Tibial artery (tissue), 4 donors: ENCODE measurements at regions not wholly inside any gene's neighbourhood (a gene's known extent, or its start where the extent isn't known, plus 50 kb on each side); places are given as distances from the start of the nearest gene placed in this dataset.

Experiments
- DNase-seq, 2 donors: peaks; one replicate each; pipeline ENCODE4 v3.0.0-alpha.2; 2019
- H3K27ac ChIP-seq, 2 donors: fragments of 200-600 bp; sonication (generic) in 1 of 2; 1 replicate in 1 of 2; 2 replicates in 1 of 2; pipeline ENCODE4 v1.5.1; 2018 to 2019; ENCODE audit warnings: mild to moderate bottlenecking in 1 of 2
- H3K27me3 ChIP-seq, 2 donors: fragments of 200-600 bp; sonication (generic) in 1 of 2; one replicate each; pipeline versions ENCODE4 v1.5.1 to v1.6.0; 2016 to 2019
- H3K36me3 ChIP-seq, 3 donors: fragments of 200-600 bp; sonication (generic) in 2 of 3; one replicate each; pipeline ENCODE4 v1.5.1; 2016 to 2019; ENCODE audit warnings: mild to moderate bottlenecking in 2 of 3
- H3K4me1 ChIP-seq, 4 donors: fragments of 200-600 bp; sonication (generic) in 2 of 4; 1 replicate in 3 of 4; 2 replicates in 1 of 4; pipeline ENCODE4 v1.5.1; 2016 to 2019
- H3K4me3 ChIP-seq, 2 donors: fragments of 200-600 bp; sonication (generic) in 1 of 2; 1 replicate in 1 of 2; 2 replicates in 1 of 2; pipeline ENCODE4 v1.5.1; 2018 to 2019; ENCODE audit warnings: mild to moderate bottlenecking in 2 of 2
- H3K9me3 ChIP-seq, 3 donors: fragments of 200-600 bp; sonication (generic) in 1 of 3; one replicate each; pipeline ENCODE4 v1.5.1; 2016 to 2019
- intact Hi-C: fragments of 100-400 bp; cut with DNase I; formaldehyde crosslinking; loops from one replicate; pipeline ENCODE4 v1.15.0; 2023; ENCODE audit warnings: low total_unique reads
- TF ChIP-seq, protein P1 (sequence below), 2 experiments: fragments of 200-600 bp in 1 of 2; fragments of 450-650 bp in 1 of 2; IDR thresholded peaks; one replicate each; pipeline ENCODE4 v1.5.1; 2017 to 2019; ENCODE audit warnings: antibody characterized with exemption in 2 of 2, mild to moderate bottlenecking in 1 of 2, moderate library complexity in 1 of 2

DNA sequence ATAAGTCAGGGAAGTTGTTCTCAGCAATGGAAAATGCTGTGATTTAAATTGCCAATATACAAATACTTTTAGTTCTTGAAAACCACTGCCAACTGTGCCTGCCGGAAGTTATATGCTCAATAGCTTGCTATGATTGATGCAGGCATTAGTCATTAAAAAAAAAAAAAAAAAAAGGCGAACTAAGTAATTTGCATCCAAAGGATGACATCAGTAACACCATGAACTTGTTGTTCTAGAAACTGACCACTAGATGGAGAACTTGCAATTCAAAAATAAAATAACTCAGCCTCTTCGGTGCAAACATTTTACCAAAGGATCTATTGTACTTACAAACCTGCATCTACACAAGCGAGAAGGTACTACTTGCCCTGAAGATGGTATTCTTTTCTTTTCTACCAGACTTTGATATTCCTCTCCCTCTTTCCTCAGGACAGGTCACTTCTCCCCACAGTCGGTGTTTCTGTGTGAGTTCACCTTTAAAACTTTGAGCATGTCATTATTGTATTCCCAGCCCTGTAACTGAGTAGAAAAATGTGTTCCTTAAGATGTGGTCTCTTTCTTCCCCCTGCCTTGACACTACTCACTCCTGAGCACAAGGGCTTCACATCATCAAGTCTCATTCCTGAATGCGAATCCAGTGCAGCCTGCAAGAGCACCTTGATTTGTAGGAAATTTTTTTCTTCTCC is 115.0 kb upstream of the VEPH1 start:
- no peaks in the 10 kb centered on the region for H3K36me3 ChIP-seq
- H3K27ac ChIP-seq: no peak overlapping the region
- no peaks in the 10 kb centered on the region for H3K9me3 ChIP-seq
- TF ChIP-seq, protein P1, sequence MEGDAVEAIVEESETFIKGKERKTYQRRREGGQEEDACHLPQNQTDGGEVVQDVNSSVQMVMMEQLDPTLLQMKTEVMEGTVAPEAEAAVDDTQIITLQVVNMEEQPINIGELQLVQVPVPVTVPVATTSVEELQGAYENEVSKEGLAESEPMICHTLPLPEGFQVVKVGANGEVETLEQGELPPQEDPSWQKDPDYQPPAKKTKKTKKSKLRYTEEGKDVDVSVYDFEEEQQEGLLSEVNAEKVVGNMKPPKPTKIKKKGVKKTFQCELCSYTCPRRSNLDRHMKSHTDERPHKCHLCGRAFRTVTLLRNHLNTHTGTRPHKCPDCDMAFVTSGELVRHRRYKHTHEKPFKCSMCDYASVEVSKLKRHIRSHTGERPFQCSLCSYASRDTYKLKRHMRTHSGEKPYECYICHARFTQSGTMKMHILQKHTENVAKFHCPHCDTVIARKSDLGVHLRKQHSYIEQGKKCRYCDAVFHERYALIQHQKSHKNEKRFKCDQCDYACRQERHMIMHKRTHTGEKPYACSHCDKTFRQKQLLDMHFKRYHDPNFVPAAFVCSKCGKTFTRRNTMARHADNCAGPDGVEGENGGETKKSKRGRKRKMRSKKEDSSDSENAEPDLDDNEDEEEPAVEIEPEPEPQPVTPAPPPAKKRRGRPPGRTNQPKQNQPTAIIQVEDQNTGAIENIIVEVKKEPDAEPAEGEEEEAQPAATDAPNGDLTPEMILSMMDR (IDR thresholded peaks at IDR 0.05): peak; percentile 66 to 80
- H3K4me1 ChIP-seq: peaks cover 0 to 4% (median 1%) of the 10 kb centered on the region in 4 donors
- intact Hi-C loops: loop anchor here (5.0 to 10.0 kb wide), 2 partner anchors 814 to 917 kb away; no protein-coding TSS in a partner anchor
- H3K27me3 ChIP-seq: no peaks in the 10 kb centered on the region
- no peak for DNase-seq
- H3K4me3 ChIP-seq: no peak overlapping the region

DNA sequence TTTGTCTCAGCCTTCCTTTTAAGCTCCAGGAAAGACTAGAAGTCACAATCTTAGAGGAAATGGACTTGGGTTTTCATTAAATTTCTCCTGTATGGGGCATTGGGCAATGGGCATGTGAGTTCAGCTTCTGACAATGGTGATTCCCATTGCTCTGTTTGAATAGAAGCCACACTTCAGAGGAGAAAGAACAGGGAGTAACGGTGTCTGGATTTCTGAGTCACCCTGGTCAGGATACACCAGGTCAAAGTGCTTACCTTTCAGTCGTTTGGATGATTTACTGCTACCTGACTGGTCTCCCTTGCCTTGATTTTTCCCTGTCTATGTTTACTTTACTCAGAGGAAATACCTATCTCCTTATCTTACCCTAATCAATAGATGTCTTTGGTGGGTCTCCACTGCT is 111.7 kb upstream of the VEPH1 start:
- H3K4me3 ChIP-seq: no peak overlapping the region
- H3K36me3 ChIP-seq: no peaks in the 10 kb centered on the region
- intact Hi-C loops: loop anchor here (5.0 to 10.0 kb wide), 2 partner anchors 817 to 920 kb away; no protein-coding TSS in a partner anchor
- TF ChIP-seq, protein P1 (IDR thresholded peaks at IDR 0.05): no peak
- H3K9me3 ChIP-seq: no peaks in the 10 kb centered on the region
- no peak for DNase-seq
- no peak overlapping the region for H3K27ac ChIP-seq
- H3K4me1 ChIP-seq: peaks cover 0 to 4% (median 1%) of the 10 kb centered on the region in 4 donors
- no peaks in the 10 kb centered on the region for H3K27me3 ChIP-seq

GRCh38 chr3:157611536-157612076 is 108.4 kb upstream of the VEPH1 start:
- DNase-seq: no peak
- Histone ChIP-seq H3K4me1 (peaks cover 0 to 2% (median 0%) of the 10 kb centered on the region in 4 donors), H3K36me3 (no peaks in the 10 kb centered on the region), H3K9me3 (no peaks in the 10 kb centered on the region), H3K27ac (no peak overlapping the region), H3K27me3 (no peaks in the 10 kb centered on the region), H3K4me3 (no peak overlapping the region)
- intact Hi-C loops: loop anchor here (10.0 kb wide), 1 partner anchor 923 kb away; no protein-coding TSS in a partner anchor
- TF ChIP-seq, protein P1 (IDR thresholded peaks at IDR 0.05): no peak

DNA sequence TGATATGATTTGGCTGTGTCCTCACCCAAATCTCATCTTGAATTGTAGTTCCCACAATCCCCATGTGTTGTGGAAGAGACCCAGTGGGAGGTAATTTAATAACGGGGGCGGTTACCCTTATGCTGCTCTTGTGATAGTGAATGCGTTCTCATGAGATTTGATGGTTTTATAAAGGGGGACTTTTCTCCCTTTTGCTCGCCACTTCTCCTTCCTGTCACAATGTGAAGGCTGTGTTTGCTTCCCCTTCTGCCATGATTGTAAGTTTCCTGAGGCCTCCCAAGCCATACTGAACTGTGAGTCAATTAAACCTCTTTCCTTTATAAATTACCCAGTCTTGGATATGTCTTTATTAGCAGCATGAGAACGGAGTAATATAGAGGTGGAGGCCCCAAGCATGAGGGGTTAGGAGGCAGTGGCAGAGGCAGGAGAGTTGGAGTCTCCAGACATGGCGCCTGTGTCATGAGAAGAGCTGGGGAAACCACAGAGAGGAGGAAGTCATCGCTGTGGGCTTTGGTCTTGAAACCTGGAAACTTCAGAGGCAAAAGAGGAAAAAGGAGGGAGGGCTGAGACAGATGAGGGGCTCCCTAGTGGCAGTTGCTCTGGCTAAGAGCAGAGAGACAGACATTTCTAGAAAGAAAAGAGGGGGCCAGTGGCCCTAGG is 107.8 kb upstream of the VEPH1 start:
- H3K36me3 ChIP-seq: no peaks in the 10 kb centered on the region
- H3K4me1 ChIP-seq: peaks cover 0 to 7% (median 0%) of the 10 kb centered on the region in 4 donors
- TF ChIP-seq, protein P1 (IDR thresholded peaks at IDR 0.05): no peak
- H3K27me3 ChIP-seq: no peaks in the 10 kb centered on the region
- no peaks in the 10 kb centered on the region for H3K9me3 ChIP-seq
- no peak overlapping the region for H3K27ac ChIP-seq
- DNase-seq: no peak
- intact Hi-C loops: loop anchor here (10.0 kb wide), 1 partner anchor 924 kb away; no protein-coding TSS in a partner anchor
- no peak overlapping the region for H3K4me3 ChIP-seq

DNA sequence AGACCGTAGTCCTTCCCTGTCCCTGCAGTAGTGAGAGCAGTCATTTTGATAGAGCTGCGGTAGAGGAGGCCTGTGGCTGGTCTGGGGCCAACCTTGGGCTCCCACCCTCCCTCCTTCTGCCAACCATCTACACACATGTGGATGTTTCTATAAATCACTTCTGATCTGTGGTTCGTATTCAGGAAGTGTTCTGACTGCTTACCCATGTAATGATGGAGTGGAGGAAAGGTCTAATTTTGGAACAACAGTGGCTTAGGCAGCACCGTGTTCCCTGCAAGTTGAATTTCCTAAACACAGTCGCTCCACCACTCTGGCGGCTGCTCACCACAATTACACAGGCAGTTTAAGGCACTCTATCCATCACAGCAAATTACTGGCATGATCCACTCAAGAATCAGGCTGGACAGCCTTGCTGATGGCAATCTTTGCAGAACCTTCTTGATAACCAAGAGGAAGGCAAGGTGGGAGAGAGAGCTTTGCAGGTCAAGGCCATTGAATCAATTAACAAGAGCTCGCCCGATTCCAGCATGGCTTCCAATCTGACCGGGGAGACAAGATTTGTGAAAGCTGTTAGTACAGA is 104.7 kb upstream of the VEPH1 start:
- no peaks in the 10 kb centered on the region for H3K9me3 ChIP-seq
- no peaks in the 10 kb centered on the region for H3K36me3 ChIP-seq
- H3K27me3 ChIP-seq: no peaks in the 10 kb centered on the region
- peaks cover 0 to 7% (median 0%) of the 10 kb centered on the region in 4 donors for H3K4me1 ChIP-seq
- no peak for DNase-seq
- TF ChIP-seq, protein P1 (IDR thresholded peaks at IDR 0.05): no peak
- no peak overlapping the region for H3K27ac ChIP-seq
- intact Hi-C loops: no loop called here
- H3K4me3 ChIP-seq: no peak overlapping the region
